Neural crest cell (in vitro differentiated cells): ENCODE measurements at regions not wholly inside any gene's neighbourhood (a gene's known extent, or its start where the extent isn't known, plus 50 kb on each side); places are given as distances from the start of the nearest gene placed in this dataset.

ENCODE experiments used
- DNase-seq: peaks from one replicate; pipeline ENCODE4 v3.0.0; 2021; ENCODE audit warnings: low read depth, mixed read lengths, low spot score
- H3K27ac Mint-ChIP-seq: one replicate; pipeline ENCODE4 v1.8.0; 2021; ENCODE audit warnings: mild to moderate bottlenecking, mixed read lengths; ENCODE audit not compliant: unreplicated experiment
- H3K27me3 Mint-ChIP-seq: 2 replicates; pipeline ENCODE4 v1.8.0; 2021; ENCODE audit warnings: low read depth, mild to moderate bottlenecking, mixed read lengths
- H3K36me3 Mint-ChIP-seq: 2 replicates; pipeline ENCODE4 v1.8.0; 2021; ENCODE audit warnings: low read depth, mild to moderate bottlenecking, mixed read lengths
- H3K4me1 Mint-ChIP-seq: 2 replicates; pipeline ENCODE4 v1.8.0; 2021; ENCODE audit warnings: mixed read lengths
- H3K4me3 Mint-ChIP-seq: one replicate; pipeline ENCODE4 v1.8.0; 2021; ENCODE audit warnings: mild to moderate bottlenecking, mixed read lengths
- H3K9me3 Mint-ChIP-seq: 2 replicates; pipeline ENCODE4 v1.8.0; 2021; ENCODE audit warnings: mixed read lengths
- CTCF ChIP-seq: fragments of 200-600 bp; sonication (generic); conservative IDR thresholded peaks from 2 replicates; pipeline ENCODE4 v1.5.0; 2021; ENCODE audit warnings: antibody characterized with exemption, mild to moderate bottlenecking

- no peak overlapping the region for H3K4me3 Mint-ChIP-seq
- H3K36me3 Mint-ChIP-seq, result no peaks in the 10 kb centered on the region
- DNase-seq, result no peak
- no peak for TF ChIP-seq CTCF
- H3K9me3 Mint-ChIP-seq, result peaks cover 13% of the 10 kb centered on the region
- H3K27ac Mint-ChIP-seq, result no peak overlapping the region
- H3K27me3 Mint-ChIP-seq, result no peaks in the 10 kb centered on the region
- no peaks in the 10 kb centered on the region for H3K4me1 Mint-ChIP-seq
Measured at GRCh38 chr6:145480024-145480423, 255.3 kb downstream of the EPM2A start.

DNA sequence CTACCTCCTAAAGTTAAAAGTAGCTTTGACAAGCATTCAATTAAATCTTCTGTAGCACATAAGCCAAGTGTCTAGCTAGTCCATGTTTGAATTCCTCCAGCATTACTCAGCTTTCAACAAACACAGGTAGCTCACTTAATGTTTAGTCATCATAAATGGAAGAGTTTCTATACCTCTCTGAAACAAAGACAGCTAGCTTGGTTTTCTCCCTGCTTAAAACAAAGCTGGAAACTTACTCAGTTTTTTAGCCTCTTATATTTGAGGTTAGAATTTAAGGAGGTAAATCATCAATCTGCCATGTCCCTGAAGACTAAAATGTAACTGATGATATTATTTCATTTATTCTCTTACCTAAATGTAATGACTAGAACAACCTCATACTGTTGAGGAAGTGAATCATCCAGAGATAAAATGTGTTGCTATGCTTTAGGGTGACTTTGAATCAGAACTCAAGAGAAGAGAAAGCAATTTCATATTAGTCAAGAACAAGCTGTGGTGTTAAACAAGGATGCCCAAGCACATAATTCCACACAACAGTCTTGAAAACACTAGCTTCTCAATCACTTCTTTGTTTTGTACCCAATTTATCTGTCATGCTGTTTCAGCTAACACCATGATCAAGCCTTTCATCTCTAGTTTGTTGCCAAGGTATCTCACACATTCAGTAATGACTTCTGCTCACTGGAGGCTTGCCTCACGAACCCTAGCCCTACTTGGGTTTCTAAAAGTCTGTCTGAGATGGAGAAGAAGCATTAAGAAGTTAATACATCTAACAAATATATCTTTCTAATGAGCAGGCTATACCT, 251.9 kb downstream of the EPM2A start:
- no peak overlapping the region for H3K27ac Mint-ChIP-seq
- no peak overlapping the region for H3K4me3 Mint-ChIP-seq
- no peaks in the 10 kb centered on the region for H3K27me3 Mint-ChIP-seq
- DNase-seq, result no peak
- no peaks in the 10 kb centered on the region for H3K4me1 Mint-ChIP-seq
- TF ChIP-seq CTCF, result no peak
- peaks cover 12% of the 10 kb centered on the region for H3K9me3 Mint-ChIP-seq
- H3K36me3 Mint-ChIP-seq, result no peaks in the 10 kb centered on the region

- no peaks in the 10 kb centered on the region for H3K27me3 Mint-ChIP-seq
- no peaks in the 10 kb centered on the region for H3K36me3 Mint-ChIP-seq
- no peak overlapping the region for H3K27ac Mint-ChIP-seq
- H3K9me3 Mint-ChIP-seq, result peaks cover 9% of the 10 kb centered on the region
- H3K4me1 Mint-ChIP-seq, result no peaks in the 10 kb centered on the region
- no peak for TF ChIP-seq CTCF
- H3K4me3 Mint-ChIP-seq, result no peak overlapping the region
- DNase-seq, result no peak
Measured at GRCh38 chr6:145485288-145485687, 250.0 kb downstream of the EPM2A start.

DNA sequence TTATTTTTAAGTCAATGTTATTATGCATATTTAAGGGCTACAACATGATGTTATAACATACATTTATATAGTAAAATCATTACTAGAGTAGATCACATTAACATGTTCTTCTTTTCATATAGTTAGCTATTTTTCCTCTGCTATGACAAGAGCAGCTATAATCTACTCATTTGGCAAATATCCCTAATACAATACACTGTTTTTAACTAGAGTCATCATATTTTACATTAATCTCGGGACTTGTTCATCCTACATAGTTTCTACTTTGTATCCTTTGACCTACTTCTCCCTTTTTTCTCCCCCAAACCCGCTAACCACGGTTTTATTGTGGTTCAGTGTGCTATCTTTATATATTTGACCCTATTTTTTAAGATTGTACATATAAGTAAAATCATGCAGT, 249.0 kb downstream of the EPM2A start:
- H3K36me3 Mint-ChIP-seq, result no peaks in the 10 kb centered on the region
- no peak for TF ChIP-seq CTCF
- DNase-seq, result no peak
- H3K27ac Mint-ChIP-seq, result no peak overlapping the region
- no peaks in the 10 kb centered on the region for H3K27me3 Mint-ChIP-seq
- no peak overlapping the region for H3K4me3 Mint-ChIP-seq
- no peaks in the 10 kb centered on the region for H3K4me1 Mint-ChIP-seq
- H3K9me3 Mint-ChIP-seq, result peaks cover 9% of the 10 kb centered on the region

DNA sequence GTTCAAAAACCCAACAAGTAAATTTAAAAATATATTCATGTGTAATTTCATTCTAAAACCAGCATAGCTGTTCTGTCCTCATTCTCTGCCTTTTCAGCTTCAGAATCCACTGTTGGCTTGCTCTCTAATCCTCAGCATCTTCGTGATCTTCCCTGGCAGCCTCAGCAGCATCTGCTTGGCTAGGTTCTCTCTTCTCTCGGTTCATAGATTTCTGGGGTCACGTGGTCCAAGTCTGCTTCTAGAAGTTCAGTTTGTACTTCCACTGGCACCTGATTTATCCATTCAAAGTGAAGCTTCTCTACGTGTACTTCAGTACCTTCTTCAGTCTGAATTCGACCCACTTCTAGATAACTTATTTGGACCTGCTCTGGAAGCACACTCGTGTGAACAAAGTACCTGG, 245.7 kb downstream of the EPM2A start:
- no peaks in the 10 kb centered on the region for H3K4me1 Mint-ChIP-seq
- H3K36me3 Mint-ChIP-seq, result no peaks in the 10 kb centered on the region
- H3K9me3 Mint-ChIP-seq, result peaks cover 16% of the 10 kb centered on the region
- TF ChIP-seq CTCF, result no peak
- H3K27me3 Mint-ChIP-seq, result peaks cover 9% of the 10 kb centered on the region
- H3K27ac Mint-ChIP-seq, result no peak overlapping the region
- DNase-seq, result no peak
- H3K4me3 Mint-ChIP-seq, result no peak overlapping the region
